OCI-LY7 (cell line): ENCODE measurements at regions not wholly inside any gene's neighbourhood (a gene's known extent, or its start where the extent isn't known, plus 50 kb on each side); places are given as distances from the start of the nearest gene placed in this dataset.

Experiments
- BruUV-seq: library from RNA; stranded (reverse); fragments of 400-500 nt; replicated peaks from 2 replicates; lab custom pipeline; 2021; lab: Mats Ljungman, UMichigan
- CTCF ChIA-PET: fragments of 300-600 bp; sonication (Branson Sonifier 250); formaldehyde crosslinking; loops from one replicate; lab custom pipeline; 2022; ENCODE audit warnings: antibody characterized with exemption; ENCODE audit not compliant: unreplicated experiment; lab: Charles Lee
- POLR2A ChIA-PET: fragments of 300-600 bp; sonication (Branson Sonifier 250); formaldehyde crosslinking; loops from one replicate; lab custom pipeline; 2022; ENCODE audit warnings: antibody characterized with exemption; lab: Charles Lee
- DNase-seq: peaks from one replicate; pipeline ENCODE4 v3.0.0-alpha.2; 2015; ENCODE audit warnings: low spot score
- H2AFZ ChIP-seq: fragments of 200-600 bp; sonication (generic), shearing (Covaris generic); 2 replicates; pipeline ENCODE4 v1.6.1; 2014; ENCODE audit warnings: mild to moderate bottlenecking, antibody characterized with exemption, low read length, moderate library complexity
- H3K27ac ChIP-seq: fragments of 200-600 bp; sonication (generic); 2 replicates; pipeline ENCODE4 v1.5.1; 2014; ENCODE audit warnings: mixed run types, low read depth, mild to moderate bottlenecking, moderate library complexity, low read length, inconsistent platforms; ENCODE audit not compliant: poor library complexity, severe bottlenecking
- H3K36me3 ChIP-seq: fragments of 200-600 bp; sonication (generic); 2 replicates; pipeline ENCODE4 v1.6.1; 2014; ENCODE audit warnings: mild to moderate bottlenecking, antibody characterized with exemption, low read length, moderate library complexity, mixed read lengths; ENCODE audit not compliant: insufficient read depth
- H3K4me1 ChIP-seq: fragments of 200-600 bp; sonication (generic); 2 replicates; pipeline ENCODE4 v1.5.1; 2014; ENCODE audit warnings: mild to moderate bottlenecking, low read length; ENCODE audit not compliant: insufficient read depth, poor library complexity, severe bottlenecking
- H3K4me2 ChIP-seq: fragments of 200-600 bp; sonication (generic); 2 replicates; pipeline ENCODE4 v1.6.1; 2014; ENCODE audit warnings: mild to moderate bottlenecking, low read length
- H3K4me3 ChIP-seq: fragments of 200-600 bp; sonication (generic); 2 replicates; pipeline ENCODE4 v1.5.1; 2014; ENCODE audit warnings: mild to moderate bottlenecking, low read depth, low read length; ENCODE audit not compliant: poor library complexity, severe bottlenecking
- H3K79me2 ChIP-seq: fragments of 200-600 bp; sonication (generic); 2 replicates; pipeline ENCODE4 v1.6.1; 2016; ENCODE audit warnings: low read depth, mild to moderate bottlenecking, low read length, moderate library complexity, mixed read lengths; ENCODE audit not compliant: insufficient read depth
- H3K9me2 ChIP-seq: fragments of 200-600 bp; sonication (generic); 2 replicates; pipeline ENCODE4 v1.6.1; 2016; ENCODE audit warnings: mild to moderate bottlenecking, low read length, mixed read lengths; ENCODE audit not compliant: insufficient read depth
- H3K9me3 ChIP-seq: fragments of 200-600 bp; sonication (generic); 2 replicates; pipeline ENCODE4 v1.6.1; 2014; ENCODE audit warnings: mild to moderate bottlenecking, mixed run types, low read length, mixed read lengths
- H4K20me1 ChIP-seq: fragments of 200-600 bp; sonication (generic); 2 replicates; pipeline ENCODE4 v1.6.1; 2014; ENCODE audit warnings: mild to moderate bottlenecking, antibody characterized with exemption, low read length, moderate library complexity, mixed read lengths; ENCODE audit not compliant: insufficient read depth
- CTCF ChIP-seq: fragments of 200-600 bp; sonication (generic); conservative IDR thresholded peaks from 2 replicates; pipeline ENCODE4 v1.5.1; 2014; ENCODE audit warnings: mild to moderate bottlenecking, antibody characterized with exemption, low read length, moderate library complexity, mixed read lengths
- EZH2phosphoT487 ChIP-seq: fragments of 200-600 bp; sonication (generic); IDR thresholded peaks from 2 replicates; pipeline ENCODE4 v1.6.1; 2018; ENCODE audit warnings: low read depth, borderline replicate concordance, mild to moderate bottlenecking, mixed run types, antibody characterized with exemption, low read length, moderate library complexity, mixed read lengths
- intact Hi-C: fragments of 100-400 bp; cut with micrococcal nuclease; formaldehyde crosslinking; loops from one replicate; pipeline ENCODE4 v1.10.0; 2022; ENCODE audit not compliant: unreplicated experiment

GRCh38 chr11:119901657-119902577, 172.9 kb upstream of the NECTIN1 start:
- no peaks in the 10 kb centered on the region for H3K36me3 ChIP-seq
- BruUV-seq: no TSS peak
- H3K9me3 ChIP-seq: no peaks in the 10 kb centered on the region
- no peak overlapping the region for H2AFZ ChIP-seq
- intact Hi-C loops: no loop called here
- no peaks in the 10 kb centered on the region for H4K20me1 ChIP-seq
- H3K4me1 ChIP-seq: no peaks in the 10 kb centered on the region
- no peak for DNase-seq
- no peak overlapping the region for H3K4me2 ChIP-seq
- H3K9me2 ChIP-seq: no peaks in the 10 kb centered on the region
- ChIA-PET CTCF (no interaction called here), POLR2A (no interaction called here)
- H3K4me3 ChIP-seq: no peak overlapping the region
- H3K27ac ChIP-seq: no peak overlapping the region
- no peak for TF ChIP-seq EZH2phosphoT487
- no peak for TF ChIP-seq CTCF
- H3K79me2 ChIP-seq: no peaks in the 10 kb centered on the region

- peaks cover 7% of the 10 kb centered on the region for H3K4me1 ChIP-seq
- intact Hi-C loops: no loop called here
- H4K20me1 ChIP-seq: no peaks in the 10 kb centered on the region
- TF ChIP-seq EZH2phosphoT487 (no peak), CTCF (no peak)
- H3K27ac ChIP-seq: no peak overlapping the region
- DNase-seq: no peak
- no peak overlapping the region for H2AFZ ChIP-seq
- no peaks in the 10 kb centered on the region for H3K36me3 ChIP-seq
- ChIA-PET CTCF (no interaction called here), POLR2A (no interaction called here)
- no peak overlapping the region for H3K4me2 ChIP-seq
- BruUV-seq: no TSS peak
- no peaks in the 10 kb centered on the region for H3K9me3 ChIP-seq
- H3K9me2 ChIP-seq: no peaks in the 10 kb centered on the region
- H3K4me3 ChIP-seq: no peak overlapping the region
- no peaks in the 10 kb centered on the region for H3K79me2 ChIP-seq
Observed at GRCh38 chr11:119899997-119900396, 171.0 kb upstream of the NECTIN1 start.

- no peak overlapping the region for H2AFZ ChIP-seq
- H3K4me3 ChIP-seq: no peak overlapping the region
- H3K9me3 ChIP-seq: no peaks in the 10 kb centered on the region
- peaks cover 7% of the 10 kb centered on the region for H3K4me1 ChIP-seq
- no peak overlapping the region for H3K4me2 ChIP-seq
- ChIA-PET POLR2A (no interaction called here), CTCF (no interaction called here)
- intact Hi-C loops: no loop called here
- DNase-seq: no peak
- no peaks in the 10 kb centered on the region for H3K79me2 ChIP-seq
- no peaks in the 10 kb centered on the region for H4K20me1 ChIP-seq
- H3K36me3 ChIP-seq: no peaks in the 10 kb centered on the region
- no peak overlapping the region for H3K27ac ChIP-seq
- H3K9me2 ChIP-seq: no peaks in the 10 kb centered on the region
- TF ChIP-seq CTCF (no peak), EZH2phosphoT487 (no peak)
- BruUV-seq: no TSS peak
Observed at GRCh38 chr11:119897576-119897975, 168.6 kb upstream of the NECTIN1 start.
